Fibroblast of skin of right quadriceps (primary cell): ENCODE measurements at regions not wholly inside any gene's neighbourhood (a gene's known extent, or its start where the extent isn't known, plus 50 kb on each side); places are given as distances from the start of the nearest gene placed in this dataset.

Experiments
- DNase-seq: peaks from one replicate; pipeline ENCODE4 v3.0.0-alpha.2; 2013

- no peak for DNase-seq
Observed at GRCh38 chr13:99892866-99893504, 78.6 kb downstream of the ZIC5 start.

GRCh38 chr13:99892196-99892613 lies 79.4 kb downstream of the ZIC5 start:
- no peak for DNase-seq

GRCh38 chr13:99886706-99887105 lies 84.9 kb downstream of the ZIC5 start:
- DNase-seq = no peak

DNA sequence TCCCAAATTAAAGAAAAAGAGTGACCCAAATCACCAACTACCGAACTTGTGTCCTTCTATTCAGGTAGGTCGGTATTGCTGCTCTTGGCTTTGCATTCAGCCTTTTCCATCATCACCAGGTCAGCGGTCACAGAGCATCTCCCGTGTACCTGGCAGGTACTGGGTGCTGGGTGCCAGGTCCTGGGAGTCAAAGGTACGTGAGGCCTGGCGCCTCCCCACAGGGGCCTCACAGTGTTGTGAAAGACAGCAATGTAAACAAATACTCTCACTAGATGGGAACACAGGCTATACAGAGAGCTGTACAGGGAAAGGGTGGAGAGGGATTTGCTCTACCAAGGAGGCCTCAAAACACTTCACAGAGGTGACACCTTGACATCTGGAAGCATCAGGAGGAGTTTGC lies 86.7 kb downstream of the ZIC5 start:
- no peak for DNase-seq

GRCh38 chr13:99883805-99884204 lies 87.8 kb downstream of the ZIC5 start:
- no peak for DNase-seq

- DNase-seq = no peak
Observed at GRCh38 chr13:99878921-99879610, 92.5 kb downstream of the ZIC5 start.

DNA sequence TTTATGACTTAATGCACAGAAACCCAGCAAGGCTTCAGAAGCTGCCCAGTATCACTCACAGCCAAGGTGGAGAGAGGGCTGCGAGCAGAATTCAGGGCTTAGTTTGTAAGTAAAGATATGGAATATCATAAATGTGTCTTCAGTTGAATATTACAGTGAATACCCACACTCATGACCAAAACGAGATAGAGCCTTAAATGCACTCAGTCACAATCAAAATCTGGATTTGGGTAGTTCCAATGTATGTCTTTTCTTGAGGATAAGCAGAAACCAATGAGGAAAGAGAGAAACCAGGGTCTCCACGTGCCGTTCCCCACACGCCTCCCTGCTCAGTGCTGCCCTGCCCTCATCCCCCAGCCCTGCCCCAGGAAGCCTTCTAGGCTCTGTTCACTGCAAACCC lies 94.9 kb downstream of the ZIC5 start:
- no peak for DNase-seq

DNA sequence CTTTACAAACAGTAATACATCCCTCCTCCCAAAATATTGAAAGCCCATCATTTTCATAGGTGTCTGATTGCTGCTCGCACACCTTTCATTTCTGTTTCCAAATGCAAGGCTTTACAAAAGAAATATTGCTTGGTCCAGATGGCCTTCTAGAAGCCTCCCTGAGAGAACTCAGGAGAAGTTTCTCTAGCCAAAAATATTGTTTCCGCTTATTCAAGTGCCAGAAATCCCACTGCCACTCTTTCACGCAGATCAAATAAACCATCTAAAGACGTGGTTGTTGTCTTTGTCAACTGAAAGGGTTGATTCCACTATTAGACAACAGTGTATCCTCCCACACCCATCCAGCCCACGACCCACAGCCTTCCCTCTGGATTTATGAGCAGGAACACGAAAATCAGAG lies 96.2 kb downstream of the ZIC5 start:
- no peak for DNase-seq

DNA sequence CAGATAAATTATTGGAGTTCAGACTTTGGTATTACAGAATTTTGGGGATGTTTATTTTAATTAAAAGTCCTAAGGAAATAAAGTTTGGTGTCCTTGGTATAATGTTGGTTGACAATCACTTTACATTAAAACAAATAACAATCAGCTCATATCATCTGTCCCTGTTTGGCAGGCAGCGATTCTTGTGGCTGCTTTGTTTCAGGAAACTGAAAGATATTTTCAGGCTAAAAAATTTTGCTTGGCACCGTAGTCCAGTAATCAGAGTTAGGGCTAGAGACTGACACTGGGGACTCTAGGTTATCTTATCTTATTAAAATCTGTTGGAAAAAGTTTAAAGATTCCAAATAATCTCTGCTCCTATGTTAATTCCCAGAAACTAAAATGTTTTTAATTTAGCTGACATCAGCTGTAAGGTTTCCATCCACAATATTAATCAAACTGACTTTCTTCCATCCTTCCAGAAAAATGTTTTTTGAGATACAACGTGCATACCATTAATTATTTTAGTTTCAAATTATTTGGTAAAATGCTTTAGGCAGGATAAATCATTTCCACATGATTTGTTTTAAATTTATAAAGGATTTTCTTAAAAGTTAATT lies 97.6 kb downstream of the ZIC5 start:
- DNase-seq = no peak

GRCh38 chr13:99873141-99873540 lies 98.4 kb downstream of the ZIC5 start:
- no peak for DNase-seq

GRCh38 chr13:99871249-99871898 lies 100.2 kb downstream of the ZIC5 start:
- DNase-seq = no peak

GRCh38 chr13:99870541-99870940 lies 101.0 kb downstream of the ZIC5 start:
- DNase-seq = no peak

DNA sequence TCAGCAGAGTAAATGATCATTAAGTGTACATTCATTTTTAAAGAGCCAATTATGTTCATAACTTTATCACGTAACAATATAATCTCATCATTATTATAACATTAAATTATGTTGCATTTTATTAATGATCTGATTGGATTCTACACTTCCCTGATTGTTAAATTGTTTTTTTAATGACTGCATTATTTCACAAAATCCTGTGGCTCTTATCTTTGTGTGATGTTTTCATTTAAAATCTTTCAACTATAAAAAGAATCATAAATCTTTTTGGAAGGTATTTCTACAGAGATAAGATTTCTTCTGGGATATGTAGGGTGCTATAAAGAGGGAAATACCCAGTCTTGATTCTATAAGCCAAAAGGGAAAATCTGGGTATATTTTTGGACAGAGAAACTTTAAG lies 101.7 kb downstream of the ZIC5 start:
- no peak for DNase-seq

DNA sequence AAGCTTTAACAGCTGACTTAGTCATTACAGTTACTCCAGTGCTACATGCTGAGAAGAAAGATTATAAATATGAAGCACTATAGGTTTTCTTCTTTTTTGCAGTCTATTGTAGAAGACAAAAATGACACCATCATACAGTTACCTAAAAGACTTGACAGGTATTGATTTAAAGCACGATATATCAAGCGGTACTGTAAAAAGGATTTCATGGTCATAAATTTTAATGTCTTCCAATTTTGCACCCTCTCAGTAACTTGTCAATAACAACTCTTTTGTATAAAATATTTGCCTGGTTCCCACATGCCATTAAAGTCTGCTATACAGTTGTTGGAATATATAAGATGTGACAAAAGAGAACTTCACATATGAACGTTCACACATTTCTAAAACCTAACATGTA lies 102.8 kb downstream of the ZIC5 start:
- DNase-seq = no peak

GRCh38 chr13:99867535-99868257 lies 103.9 kb downstream of the ZIC5 start:
- no peak for DNase-seq

DNA sequence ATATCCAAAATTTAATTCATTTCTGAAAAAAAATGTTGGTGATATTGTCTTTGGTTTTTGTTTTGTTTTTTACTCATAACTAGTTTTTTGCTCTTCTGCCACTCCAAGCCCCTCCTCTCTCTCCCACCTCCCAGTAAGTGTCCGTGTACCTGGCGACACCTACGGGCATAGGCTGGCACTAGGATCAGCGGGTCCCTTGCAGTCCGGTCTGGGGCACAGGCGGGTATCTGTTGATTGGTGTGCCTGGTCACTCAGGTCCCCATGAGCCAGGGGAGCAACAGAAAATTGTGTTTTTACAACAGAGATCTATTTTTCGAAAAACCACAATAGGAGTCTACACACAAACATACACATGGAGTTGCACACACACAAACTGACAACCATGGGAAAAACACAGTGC lies 104.8 kb downstream of the ZIC5 start:
- DNase-seq = no peak

DNA sequence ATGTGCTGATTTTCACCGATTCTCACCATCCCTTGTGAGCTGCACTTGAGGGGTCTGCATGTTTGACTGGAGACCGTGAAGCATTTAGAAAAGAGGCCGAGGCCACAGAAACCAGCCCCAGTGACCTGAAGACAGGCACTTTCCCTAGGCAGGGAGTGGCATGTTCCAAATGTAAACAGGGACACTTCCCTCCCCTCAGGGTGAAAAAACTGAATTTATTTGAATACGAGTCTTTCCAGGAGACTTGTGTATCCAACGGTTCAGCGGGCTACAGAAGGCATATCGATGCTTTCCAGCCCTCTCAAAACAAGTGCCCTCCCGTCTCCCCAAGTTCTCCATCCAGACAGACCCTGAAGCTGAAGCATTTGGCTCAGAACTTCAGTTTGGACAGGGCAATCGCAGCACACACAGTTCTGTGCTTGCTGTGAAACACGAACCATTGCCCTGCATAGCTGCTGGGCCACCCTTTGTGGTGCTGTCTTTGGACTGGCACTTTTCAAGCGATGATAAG lies 106.1 kb downstream of the ZIC5 start:
- no peak for DNase-seq

GRCh38 chr13:99864627-99864990 lies 107.0 kb downstream of the ZIC5 start:
- no peak for DNase-seq

DNA sequence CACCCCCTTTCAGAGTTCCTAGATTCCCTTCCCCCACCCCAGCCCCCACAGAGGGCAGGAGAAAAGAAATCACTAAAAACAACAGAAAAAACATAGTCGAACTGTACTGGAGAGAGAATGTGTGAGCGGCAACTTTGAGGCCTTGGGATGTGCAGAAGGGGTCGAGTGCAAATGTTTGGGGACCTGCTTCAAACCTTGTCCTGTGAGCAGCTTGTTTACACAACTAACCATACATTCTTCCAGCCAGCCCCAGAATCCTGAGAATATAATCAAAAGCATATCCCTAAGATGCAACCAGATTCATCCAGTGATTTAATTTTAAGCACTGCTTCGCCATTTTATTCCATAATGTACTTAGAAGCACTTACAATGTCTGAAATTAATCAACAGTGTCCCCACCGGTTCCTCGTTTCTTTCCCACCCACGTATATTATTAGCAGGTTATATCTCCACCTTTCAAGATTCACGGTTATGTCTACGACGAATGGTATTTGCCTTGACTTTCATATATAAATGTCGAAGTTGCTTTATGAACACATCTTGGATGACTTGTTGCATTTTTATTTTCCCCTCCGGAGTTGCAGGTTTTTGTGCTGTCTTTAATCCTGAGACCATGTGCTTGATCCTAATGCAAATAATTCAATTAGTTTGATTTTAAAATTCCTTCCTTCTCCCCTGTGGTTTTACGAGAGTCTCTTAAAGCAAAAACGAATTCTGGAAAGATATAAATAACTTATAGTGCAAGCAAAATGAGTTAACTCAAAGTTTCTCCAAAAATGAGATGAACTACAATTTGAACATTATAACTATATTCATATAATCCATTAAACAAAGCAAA lies 107.6 kb downstream of the ZIC5 start:
- no peak for DNase-seq

DNA sequence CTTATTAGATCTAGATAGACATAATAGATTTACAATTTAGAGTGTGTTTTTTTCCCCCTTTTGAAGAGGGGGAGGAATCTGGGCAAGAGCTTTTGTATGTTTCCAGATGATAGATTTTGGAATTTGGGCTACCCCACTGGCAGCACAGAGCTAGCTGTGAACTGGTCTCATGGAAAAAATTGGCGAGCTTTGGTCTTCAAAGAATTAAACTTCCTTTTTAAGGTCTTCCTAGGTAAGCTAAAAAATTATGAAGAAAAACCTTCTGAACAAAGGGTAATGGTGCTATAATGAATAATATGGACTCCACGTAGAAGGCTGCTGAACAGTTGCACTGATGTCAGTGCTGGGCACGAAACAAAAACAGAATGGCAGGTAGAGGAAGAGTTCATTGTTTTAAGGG lies 109.3 kb downstream of the ZIC5 start:
- no peak for DNase-seq

- no peak for DNase-seq
Observed at GRCh38 chr13:99861771-99862170, 109.8 kb downstream of the ZIC5 start.

GRCh38 chr13:99860745-99861144 lies 110.8 kb downstream of the ZIC5 start:
- no peak for DNase-seq
